ENCODE measurements at regions not wholly inside any gene's neighbourhood (a gene's known extent, or its start where the extent isn't known, plus 50 kb on each side); places are given as distances from the start of the nearest gene placed in this dataset.

- TF ChIP-seq, protein P1, sequence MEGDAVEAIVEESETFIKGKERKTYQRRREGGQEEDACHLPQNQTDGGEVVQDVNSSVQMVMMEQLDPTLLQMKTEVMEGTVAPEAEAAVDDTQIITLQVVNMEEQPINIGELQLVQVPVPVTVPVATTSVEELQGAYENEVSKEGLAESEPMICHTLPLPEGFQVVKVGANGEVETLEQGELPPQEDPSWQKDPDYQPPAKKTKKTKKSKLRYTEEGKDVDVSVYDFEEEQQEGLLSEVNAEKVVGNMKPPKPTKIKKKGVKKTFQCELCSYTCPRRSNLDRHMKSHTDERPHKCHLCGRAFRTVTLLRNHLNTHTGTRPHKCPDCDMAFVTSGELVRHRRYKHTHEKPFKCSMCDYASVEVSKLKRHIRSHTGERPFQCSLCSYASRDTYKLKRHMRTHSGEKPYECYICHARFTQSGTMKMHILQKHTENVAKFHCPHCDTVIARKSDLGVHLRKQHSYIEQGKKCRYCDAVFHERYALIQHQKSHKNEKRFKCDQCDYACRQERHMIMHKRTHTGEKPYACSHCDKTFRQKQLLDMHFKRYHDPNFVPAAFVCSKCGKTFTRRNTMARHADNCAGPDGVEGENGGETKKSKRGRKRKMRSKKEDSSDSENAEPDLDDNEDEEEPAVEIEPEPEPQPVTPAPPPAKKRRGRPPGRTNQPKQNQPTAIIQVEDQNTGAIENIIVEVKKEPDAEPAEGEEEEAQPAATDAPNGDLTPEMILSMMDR (IDR thresholded peaks at IDR 0.05; ENCODE audit: low read depth, low read length, poor library complexity, severe bottlenecking) = no peak
- no peak for TF ChIP-seq EZH2phosphoT487 (IDR thresholded peaks at IDR 0.05; ENCODE audit: borderline replicate concordance, low read length)
These were observed 63.4 kb upstream of the ARHGAP28 start for GRCh38 chr18:6666012-6666685.

Measured in DOHH2 (cell line).